MM.1S (cell line): ENCODE measurements at regions not wholly inside any gene's neighbourhood (a gene's known extent, or its start where the extent isn't known, plus 50 kb on each side); places are given as distances from the start of the nearest gene placed in this dataset.

Source experiments
- DNase-seq: peaks from one replicate; pipeline ENCODE4 v3.0.0-alpha.2; 2015
- H2AFZ ChIP-seq: fragments of 300-600 bp; sonication (generic); 2 replicates; pipeline ENCODE4 v1.6.0; 2016; ENCODE audit warnings: antibody characterized with exemption, low read length
- H3F3A ChIP-seq: fragments of 300-600 bp; sonication (generic); 2 replicates; pipeline ENCODE4 v1.6.1; 2016; ENCODE audit warnings: mild to moderate bottlenecking, antibody characterized with exemption, low read length, moderate library complexity, mixed read lengths; ENCODE audit not compliant: insufficient read depth
- H3K27ac ChIP-seq: fragments of 300-600 bp; sonication (generic); 2 replicates; pipeline ENCODE4 v1.5.1; 2016; ENCODE audit warnings: mild to moderate bottlenecking, low read length
- H3K27me3 ChIP-seq: fragments of 300-600 bp; sonication (generic); replicated peaks from 2 replicates; pipeline ENCODE4 v1.6.0; 2016; ENCODE audit warnings: low read length; ENCODE audit not compliant: insufficient read depth
- H3K36me3 ChIP-seq: fragments of 300-600 bp; sonication (generic); replicated peaks from 2 replicates; pipeline ENCODE4 v1.6.1; 2016; ENCODE audit warnings: mild to moderate bottlenecking, low read length, mixed read lengths; ENCODE audit not compliant: insufficient read depth
- H3K4me1 ChIP-seq: fragments of 300-600 bp; sonication (generic); 2 replicates; pipeline ENCODE4 v1.6.1; 2016; ENCODE audit warnings: low read length, mixed read lengths
- H3K4me2 ChIP-seq: fragments of 300-600 bp; sonication (generic); 2 replicates; pipeline ENCODE4 v1.6.0; 2016; ENCODE audit warnings: low read depth, low read length
- H3K4me3 ChIP-seq: fragments of 300-600 bp; sonication (generic); 2 replicates; pipeline ENCODE4 v1.5.1; 2016; ENCODE audit warnings: low read length, mixed read lengths
- H3K79me2 ChIP-seq: fragments of 300-600 bp; sonication (generic); 2 replicates; pipeline ENCODE4 v1.6.1; 2016; ENCODE audit warnings: mixed run types, low read length, mixed read lengths
- H3K9ac ChIP-seq: fragments of 300-600 bp; sonication (generic); 2 replicates; pipeline ENCODE4 v1.6.1; 2016; ENCODE audit warnings: low read length, mixed read lengths
- H3K9me2 ChIP-seq: fragments of 300-600 bp; sonication (generic); replicated peaks from 2 replicates; pipeline ENCODE4 v1.6.1; 2016; ENCODE audit warnings: mild to moderate bottlenecking, low read length, mixed read lengths; ENCODE audit not compliant: insufficient read depth
- H3K9me3 ChIP-seq: fragments of 300-600 bp; sonication (generic); replicated peaks from 2 replicates; pipeline ENCODE4 v1.6.1; 2016; ENCODE audit warnings: mild to moderate bottlenecking, low read length, mixed read lengths; ENCODE audit not compliant: insufficient read depth
- H4K20me1 ChIP-seq: fragments of 300-600 bp; sonication (generic); 2 replicates; pipeline ENCODE4 v1.6.1; 2016; ENCODE audit warnings: mild to moderate bottlenecking, low read length, moderate library complexity, mixed read lengths; ENCODE audit not compliant: insufficient read depth
- CTCF ChIP-seq: fragments of 300-600 bp; sonication (generic); IDR thresholded peaks from 2 replicates; pipeline ENCODE4 v1.5.1; 2016; ENCODE audit warnings: antibody characterized with exemption, low read length, mixed read lengths
- EZH2 ChIP-seq: fragments of 300-600 bp; sonication (generic); optimal IDR thresholded peaks from 2 replicates; pipeline ENCODE3; 2017; ENCODE audit warnings: low read depth, mild to moderate bottlenecking, antibody characterized with exemption, low read length, mixed read lengths
- EZH2phosphoT487 ChIP-seq: fragments of 300-600 bp; sonication (generic); IDR thresholded peaks from 2 replicates; pipeline ENCODE4 v1.6.1; 2018; ENCODE audit warnings: antibody characterized with exemption, low read length

GRCh38 chr18:60110836-60111235 is 211.0 kb downstream of the PMAIP1 start:
- H3K4me3 ChIP-seq: no peak overlapping the region
- no peaks in the 10 kb centered on the region for H3F3A ChIP-seq
- H3K36me3 ChIP-seq: no peaks in the 10 kb centered on the region
- no peak overlapping the region for H3K4me2 ChIP-seq
- no peak overlapping the region for H2AFZ ChIP-seq
- no peak overlapping the region for H3K9ac ChIP-seq
- H3K27me3 ChIP-seq: no peaks in the 10 kb centered on the region
- DNase-seq: no peak
- no peaks in the 10 kb centered on the region for H3K79me2 ChIP-seq
- TF ChIP-seq CTCF: no peak
- no peak for TF ChIP-seq EZH2phosphoT487
- no peak for TF ChIP-seq EZH2
- no peak overlapping the region for H3K27ac ChIP-seq
- no peaks in the 10 kb centered on the region for H3K9me3 ChIP-seq
- H4K20me1 ChIP-seq: no peaks in the 10 kb centered on the region
- no peaks in the 10 kb centered on the region for H3K4me1 ChIP-seq
- H3K9me2 ChIP-seq: no peaks in the 10 kb centered on the region

GRCh38 chr18:60100778-60101177 is 201.0 kb downstream of the PMAIP1 start:
- no peaks in the 10 kb centered on the region for H3K9me3 ChIP-seq
- H3K9ac ChIP-seq: no peak overlapping the region
- no peaks in the 10 kb centered on the region for H3F3A ChIP-seq
- H3K4me2 ChIP-seq: no peak overlapping the region
- no peaks in the 10 kb centered on the region for H3K4me1 ChIP-seq
- no peak overlapping the region for H3K4me3 ChIP-seq
- no peaks in the 10 kb centered on the region for H3K9me2 ChIP-seq
- no peak for DNase-seq
- H3K27ac ChIP-seq: no peak overlapping the region
- H3K27me3 ChIP-seq: no peaks in the 10 kb centered on the region
- no peak for TF ChIP-seq CTCF
- no peak for TF ChIP-seq EZH2phosphoT487
- no peaks in the 10 kb centered on the region for H3K79me2 ChIP-seq
- no peak overlapping the region for H2AFZ ChIP-seq
- no peaks in the 10 kb centered on the region for H3K36me3 ChIP-seq
- no peaks in the 10 kb centered on the region for H4K20me1 ChIP-seq

GRCh38 chr18:60099709-60100108 is 199.9 kb downstream of the PMAIP1 start:
- no peak for TF ChIP-seq EZH2
- TF ChIP-seq EZH2phosphoT487: no peak
- TF ChIP-seq CTCF: no peak

GRCh38 chr18:60096428-60096827 is 196.6 kb downstream of the PMAIP1 start:
- no peak overlapping the region for H2AFZ ChIP-seq
- no peaks in the 10 kb centered on the region for H3K4me1 ChIP-seq
- H3K27ac ChIP-seq: no peak overlapping the region
- DNase-seq: no peak
- no peak overlapping the region for H3K4me3 ChIP-seq
- H3K9me3 ChIP-seq: no peaks in the 10 kb centered on the region
- no peak for TF ChIP-seq EZH2
- TF ChIP-seq CTCF: no peak
- no peaks in the 10 kb centered on the region for H3K36me3 ChIP-seq
- H4K20me1 ChIP-seq: no peaks in the 10 kb centered on the region
- H3K9ac ChIP-seq: no peak overlapping the region
- no peaks in the 10 kb centered on the region for H3K9me2 ChIP-seq
- H3F3A ChIP-seq: no peaks in the 10 kb centered on the region
- H3K79me2 ChIP-seq: no peaks in the 10 kb centered on the region
- no peak overlapping the region for H3K4me2 ChIP-seq
- no peaks in the 10 kb centered on the region for H3K27me3 ChIP-seq

More at GRCh38 chr18:60099709-60100108, 199.9 kb downstream of the PMAIP1 start:
- H3K36me3 ChIP-seq: no peaks in the 10 kb centered on the region
- no peaks in the 10 kb centered on the region for H3K27me3 ChIP-seq
- no peaks in the 10 kb centered on the region for H3K9me2 ChIP-seq
- H3K9me3 ChIP-seq: no peaks in the 10 kb centered on the region
- DNase-seq: no peak
- no peak overlapping the region for H3K27ac ChIP-seq
- H3K4me3 ChIP-seq: no peak overlapping the region
- no peak overlapping the region for H3K4me2 ChIP-seq
- H3K79me2 ChIP-seq: no peaks in the 10 kb centered on the region
- no peaks in the 10 kb centered on the region for H4K20me1 ChIP-seq
- no peak overlapping the region for H2AFZ ChIP-seq
- H3K4me1 ChIP-seq: no peaks in the 10 kb centered on the region
- H3K9ac ChIP-seq: no peak overlapping the region
- H3F3A ChIP-seq: no peaks in the 10 kb centered on the region
